COLO829 (cell line): ENCODE measurements at regions not wholly inside any gene's neighbourhood (a gene's known extent, or its start where the extent isn't known, plus 50 kb on each side); places are given as distances from the start of the nearest gene placed in this dataset.
"Not testable (repeated sequence)": the region's sequence is repeated elsewhere in the genome, so short reads cannot be mapped to it uniquely, and the experiment has no call there.

Experiments used
- DNase-seq: peaks from one replicate; pipeline ENCODE4 v3.0.0; 2012; ENCODE audit warnings: low spot score

GRCh38 chr18:28510210-28510609 is 333.3 kb upstream of the CDH2 start:
- no peak for DNase-seq

GRCh38 chr18:28504066-28504465 is 327.1 kb upstream of the CDH2 start:
- no peak for DNase-seq

GRCh38 chr18:28494151-28494550 is 317.2 kb upstream of the CDH2 start:
- DNase-seq: no peak

DNA sequence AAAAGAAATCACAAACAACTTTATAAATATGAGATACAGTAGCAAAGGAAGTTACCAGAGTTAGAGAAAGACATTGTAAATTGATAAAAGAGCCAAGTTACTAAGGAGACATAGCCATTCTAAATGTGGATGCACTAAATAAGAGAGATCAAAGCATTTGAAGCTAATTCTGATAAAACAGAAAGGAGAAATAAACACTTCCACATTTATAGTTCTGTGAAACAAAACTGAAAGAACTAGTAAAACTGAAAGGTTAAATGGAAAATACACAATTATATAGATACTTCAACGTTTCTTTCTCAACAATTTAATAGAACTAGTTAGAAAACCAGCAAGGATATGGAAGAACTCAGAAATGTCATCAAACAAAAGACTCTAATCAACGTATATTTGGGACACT is 309.0 kb upstream of the CDH2 start:
- no peak for DNase-seq

- DNase-seq: no peak
These were observed 308.4 kb upstream of the CDH2 start for GRCh38 chr18:28485210-28485801.

DNA sequence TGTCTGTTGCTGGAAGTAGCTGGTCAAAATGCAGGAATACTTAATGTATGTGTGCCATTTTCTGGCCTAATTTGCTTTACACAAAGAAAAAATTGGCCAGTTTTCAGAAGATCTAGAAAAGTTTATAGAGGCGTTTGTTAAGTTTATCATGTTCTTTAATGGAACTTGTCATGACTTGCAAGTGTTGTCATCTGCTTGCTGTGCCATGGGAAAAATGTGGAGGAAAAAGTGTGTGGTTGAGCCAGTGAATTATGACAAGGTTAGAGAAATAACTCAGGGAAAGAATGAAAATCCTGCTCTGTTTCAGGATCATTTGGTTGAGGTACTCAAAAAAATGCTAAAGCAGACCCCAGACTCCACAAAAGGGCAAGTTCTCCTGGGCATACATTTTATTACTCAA is 301.6 kb upstream of the CDH2 start:
- DNase-seq: no peak

- DNase-seq: no peak
These were observed 299.4 kb upstream of the CDH2 start for GRCh38 chr18:28476302-28476701.

GRCh38 chr18:28469946-28470345 is 293.0 kb upstream of the CDH2 start:
- peak; percentile 4 for DNase-seq

- DNase-seq: no peak
These were observed 292.0 kb upstream of the CDH2 start for GRCh38 chr18:28468901-28469300.

- no peak for DNase-seq
These were observed 289.3 kb upstream of the CDH2 start for GRCh38 chr18:28466204-28466603.

GRCh38 chr18:28459587-28459986 is 282.7 kb upstream of the CDH2 start:
- no peak for DNase-seq

DNA sequence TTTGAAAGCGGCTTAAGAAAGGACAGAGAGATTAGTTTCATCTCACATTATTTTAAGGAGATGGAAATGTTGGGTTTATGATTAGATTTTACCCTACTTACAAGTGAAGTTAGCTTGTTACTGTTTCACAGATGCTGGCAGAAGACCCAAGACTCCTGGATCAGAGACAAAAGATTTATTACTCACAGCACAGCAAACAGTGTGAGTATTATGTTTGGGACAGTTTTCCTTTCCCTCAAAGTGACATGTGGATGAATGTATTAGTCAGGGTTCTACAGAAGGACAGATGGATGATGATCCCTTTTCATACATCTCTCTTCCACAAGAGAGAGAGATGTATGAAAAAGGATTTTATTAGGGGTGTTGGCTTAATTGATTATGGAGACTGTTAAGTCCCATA is 281.8 kb upstream of the CDH2 start:
- DNase-seq: no peak

DNA sequence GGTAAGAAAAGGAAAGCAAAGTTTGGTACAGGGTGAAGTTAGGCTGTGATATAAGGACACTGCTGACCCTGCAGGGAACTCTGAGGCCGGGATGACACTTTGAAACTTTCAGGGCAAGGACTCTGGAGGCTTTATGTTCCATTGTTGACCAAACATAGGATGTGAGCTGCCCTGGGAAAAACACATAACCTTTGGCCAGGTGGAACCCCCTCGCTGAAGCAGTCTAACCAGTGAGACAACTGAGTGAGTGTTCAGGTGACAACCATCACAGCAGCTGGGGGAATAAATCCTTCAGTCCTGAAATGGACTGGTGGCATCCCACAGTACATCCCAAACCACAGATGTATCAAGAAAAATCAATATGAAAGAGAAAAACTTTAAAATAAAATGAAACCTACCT is 280.9 kb upstream of the CDH2 start:
- no peak for DNase-seq

DNA sequence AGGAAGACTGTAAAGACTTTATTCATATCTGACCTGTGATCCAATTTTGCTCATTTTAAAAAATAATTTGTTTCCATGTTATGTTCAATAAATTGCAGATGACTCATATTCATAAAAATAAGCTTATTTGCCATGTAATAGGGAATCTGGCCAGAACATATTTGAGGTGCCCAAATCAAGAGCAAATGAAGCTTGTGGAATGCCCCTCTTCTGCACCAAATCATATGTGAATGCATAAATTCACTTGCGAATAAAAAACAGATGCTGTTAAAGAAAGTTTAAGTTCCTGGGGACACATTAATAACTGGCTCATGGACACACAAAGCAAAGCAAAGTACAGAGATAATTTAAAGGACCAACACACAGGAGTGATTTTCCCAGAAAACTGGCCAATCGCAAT is 279.0 kb upstream of the CDH2 start:
- DNase-seq: no peak

- no peak for DNase-seq
These were observed 262.9 kb upstream of the CDH2 start for GRCh38 chr18:28439870-28440269.

GRCh38 chr18:28438381-28438780 is 261.5 kb upstream of the CDH2 start:
- no peak for DNase-seq

GRCh38 chr18:28432339-28432738 is 255.4 kb upstream of the CDH2 start:
- DNase-seq: no peak

DNA sequence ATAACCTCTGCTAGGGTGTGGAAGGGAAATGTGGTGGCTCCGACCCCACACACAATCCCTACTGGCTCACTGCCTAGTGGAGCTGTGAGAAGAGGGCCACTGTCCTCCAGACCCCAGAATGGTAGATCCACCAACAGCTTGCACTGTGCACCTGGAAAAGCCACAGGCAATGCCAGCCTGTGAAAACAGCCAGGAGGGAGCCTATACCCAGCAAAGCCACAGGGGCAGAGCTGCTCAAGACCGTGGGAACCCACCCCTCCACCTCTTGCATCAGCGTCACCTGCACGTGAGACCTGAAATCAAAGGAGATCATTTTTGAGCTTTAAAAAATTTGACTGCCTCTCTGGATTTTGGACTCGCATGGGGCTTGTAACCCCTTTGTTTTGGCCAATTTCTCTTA is 249.0 kb upstream of the CDH2 start:
- DNase-seq: no peak

DNA sequence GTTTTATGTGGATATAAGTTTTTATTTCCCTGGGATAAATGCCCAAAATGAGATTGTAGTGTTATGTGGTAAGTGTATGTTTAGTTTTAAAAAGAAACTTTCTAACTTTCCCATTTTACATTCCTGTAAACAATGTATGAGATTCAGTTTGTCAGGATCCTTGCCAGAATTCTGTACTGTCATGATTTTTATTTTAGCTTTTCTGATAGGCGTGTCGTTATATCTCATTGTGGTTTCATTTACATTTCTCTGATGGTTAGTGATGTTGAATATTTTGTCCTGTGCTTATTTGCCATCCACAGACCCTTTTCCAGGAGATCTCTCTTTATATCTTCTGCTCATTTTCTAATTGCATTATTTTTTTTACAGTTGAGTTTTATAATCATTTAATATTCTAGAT is 245.6 kb upstream of the CDH2 start:
- no peak for DNase-seq

DNA sequence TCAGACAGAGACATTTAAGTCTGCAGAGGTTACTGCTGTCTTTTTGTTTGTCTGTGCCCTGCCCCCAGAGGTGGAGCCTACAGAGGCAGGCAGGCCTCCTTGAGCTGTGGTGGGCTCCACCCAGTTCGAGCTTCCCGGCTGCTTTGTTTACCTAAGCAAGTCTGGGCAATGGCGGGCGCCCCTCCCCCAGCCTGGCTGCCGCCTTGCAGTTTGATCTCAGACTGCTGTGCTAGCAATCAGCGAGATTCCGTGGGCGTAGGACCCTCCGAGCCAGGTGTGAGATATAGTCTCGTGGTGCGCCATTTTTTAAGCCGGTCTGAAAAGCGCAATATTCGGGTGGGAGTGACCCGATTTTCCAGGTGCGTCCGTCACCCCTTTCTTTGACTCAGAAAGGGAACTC is 245.0 kb upstream of the CDH2 start:
- DNase-seq: not testable (repeated sequence)

- no peak for DNase-seq
These were observed 235.6 kb upstream of the CDH2 start for GRCh38 chr18:28412521-28412920.

- DNase-seq: no peak
These were observed 234.9 kb upstream of the CDH2 start for GRCh38 chr18:28411806-28412205.

GRCh38 chr18:28409811-28410210 is 232.9 kb upstream of the CDH2 start:
- no peak for DNase-seq

DNA sequence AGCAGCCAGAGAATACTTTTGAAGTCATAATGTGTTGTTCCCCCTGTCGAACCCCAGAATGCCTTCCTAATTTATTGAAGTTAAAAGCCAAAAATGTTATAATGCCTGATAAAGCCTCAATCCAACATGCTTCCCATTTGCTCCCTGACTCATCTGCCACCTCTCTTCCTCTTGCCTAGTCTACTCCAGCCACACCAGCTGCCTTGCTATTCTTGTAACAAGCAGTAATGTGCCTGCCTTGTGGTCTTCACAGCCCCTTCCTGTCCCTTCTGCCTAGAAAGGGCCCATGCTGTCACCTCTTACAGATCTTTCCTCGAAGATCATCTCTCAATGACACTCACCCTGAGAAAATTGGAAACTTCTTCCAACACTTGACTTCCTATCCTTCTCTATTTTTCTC is 231.6 kb upstream of the CDH2 start:
- no peak for DNase-seq

DNA sequence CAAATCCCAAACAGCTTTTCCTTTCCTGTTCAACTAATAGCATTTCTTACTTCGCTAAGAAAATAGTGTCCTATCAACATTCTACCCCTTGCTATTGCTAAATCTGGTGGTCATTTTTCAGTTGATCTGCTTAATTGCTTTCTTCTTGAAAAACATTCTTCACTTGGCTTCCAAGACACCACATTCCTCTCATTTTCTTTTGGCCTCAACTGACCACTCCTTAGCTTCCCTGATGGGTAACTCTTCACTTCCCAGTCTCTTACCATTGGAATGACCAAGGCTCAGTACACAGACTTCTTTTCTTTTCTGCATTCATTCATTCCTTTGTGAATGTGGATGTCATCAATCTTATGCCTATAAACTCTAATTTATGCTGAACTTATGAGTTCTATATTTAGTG is 230.8 kb upstream of the CDH2 start:
- no peak for DNase-seq
